Progenitor cell of endocrine pancreas (in vitro differentiated cells): ENCODE measurements at regions not wholly inside any gene's neighbourhood (a gene's known extent, or its start where the extent isn't known, plus 50 kb on each side); places are given as distances from the start of the nearest gene placed in this dataset.

ENCODE experiments used
- DNase-seq: peaks from one replicate; pipeline ENCODE4 v3.0.0; 2021; ENCODE audit warnings: low spot score; ENCODE audit not compliant: unreplicated experiment
- H3K27ac Mint-ChIP-seq: 2 replicates; pipeline ENCODE4 v1.8.0; 2021; ENCODE audit warnings: mild to moderate bottlenecking, moderate library complexity, mixed read lengths
- H3K27me3 Mint-ChIP-seq: 2 replicates; pipeline ENCODE4 v1.8.0; 2021; ENCODE audit warnings: mixed read lengths
- H3K36me3 Mint-ChIP-seq: 2 replicates; pipeline ENCODE4 v1.8.0; 2022; ENCODE audit warnings: mixed read lengths; ENCODE audit not compliant: insufficient read depth
- H3K4me1 Mint-ChIP-seq: 2 replicates; pipeline ENCODE4 v1.8.0; 2021; ENCODE audit warnings: low read depth, mixed read lengths
- H3K4me3 Mint-ChIP-seq: 2 replicates; pipeline ENCODE4 v1.8.0; 2021; ENCODE audit warnings: low read depth, mild to moderate bottlenecking, moderate library complexity, mixed read lengths
- H3K9me3 Mint-ChIP-seq: 2 replicates; pipeline ENCODE4 v1.8.0; 2021; ENCODE audit warnings: low read depth, mixed read lengths
- CTCF ChIP-seq: fragments of 200-600 bp; sonication (generic); IDR thresholded peaks from one replicate; pipeline ENCODE4 v1.5.0; 2021; ENCODE audit warnings: antibody characterized with exemption, mild to moderate bottlenecking; ENCODE audit not compliant: unreplicated experiment

- no peak for DNase-seq
- H3K9me3 Mint-ChIP-seq, result peaks cover 7% of the 10 kb centered on the region
- H3K27ac Mint-ChIP-seq, result no peak overlapping the region
- peaks cover 13% of the 10 kb centered on the region for H3K4me1 Mint-ChIP-seq
- H3K4me3 Mint-ChIP-seq, result no peak overlapping the region
- TF ChIP-seq CTCF, result no peak
- H3K27me3 Mint-ChIP-seq, result no peaks in the 10 kb centered on the region
- no peaks in the 10 kb centered on the region for H3K36me3 Mint-ChIP-seq
Measured at GRCh38 chr14:85295318-85295717, 234.6 kb upstream of the FLRT2 start.

- no peak overlapping the region for H3K4me3 Mint-ChIP-seq
- H3K36me3 Mint-ChIP-seq, result no peaks in the 10 kb centered on the region
- peaks cover 7% of the 10 kb centered on the region for H3K9me3 Mint-ChIP-seq
- no peak for DNase-seq
- H3K27ac Mint-ChIP-seq, result peak overlapping the region; percentile 83
- peaks cover 13% of the 10 kb centered on the region for H3K4me1 Mint-ChIP-seq
- no peaks in the 10 kb centered on the region for H3K27me3 Mint-ChIP-seq
- TF ChIP-seq CTCF, result no peak
Measured at GRCh38 chr14:85296456-85297210, 233.3 kb upstream of the FLRT2 start.

GRCh38 chr14:85300107-85300506 lies 229.8 kb upstream of the FLRT2 start:
- no peak overlapping the region for H3K27ac Mint-ChIP-seq
- TF ChIP-seq CTCF, result no peak
- peaks cover 7% of the 10 kb centered on the region for H3K4me1 Mint-ChIP-seq
- no peak overlapping the region for H3K4me3 Mint-ChIP-seq
- peaks cover 6% of the 10 kb centered on the region for H3K27me3 Mint-ChIP-seq
- peaks cover 12% of the 10 kb centered on the region for H3K9me3 Mint-ChIP-seq
- no peak for DNase-seq
- H3K36me3 Mint-ChIP-seq, result no peaks in the 10 kb centered on the region

GRCh38 chr14:85301506-85301905 lies 228.4 kb upstream of the FLRT2 start:
- Mint-ChIP-seq H3K36me3 (no peaks in the 10 kb centered on the region), H3K27ac (no peak overlapping the region), H3K9me3 (peaks cover 12% of the 10 kb centered on the region), H3K4me3 (no peak overlapping the region), H3K4me1 (peaks cover 10% of the 10 kb centered on the region), H3K27me3 (peaks cover 6% of the 10 kb centered on the region)
- TF ChIP-seq CTCF, result no peak
- DNase-seq, result no peak

GRCh38 chr14:85306024-85306423 lies 223.9 kb upstream of the FLRT2 start:
- Mint-ChIP-seq H3K27ac (no peak overlapping the region), H3K27me3 (peaks cover 6% of the 10 kb centered on the region), H3K9me3 (peaks cover 5% of the 10 kb centered on the region), H3K4me1 (peaks cover 9% of the 10 kb centered on the region), H3K4me3 (no peak overlapping the region), H3K36me3 (no peaks in the 10 kb centered on the region)
- no peak for DNase-seq
- no peak for TF ChIP-seq CTCF
